Pancreas (tissue), 10 donors: ENCODE measurements at regions not wholly inside any gene's neighbourhood (a gene's known extent, or its start where the extent isn't known, plus 50 kb on each side); places are given as distances from the start of the nearest gene placed in this dataset.
"Not testable (repeated sequence)": the region's sequence is repeated elsewhere in the genome, so short reads cannot be mapped to it uniquely, and the experiment has no call there.

Experiments
- ATAC-seq, 4 donors: fragments of 200-7000 bp; cut with Tn5 transposase; one replicate each; pipeline versions ENCODE4 v1.8.0 to v1.9.1; 2020; ENCODE audit warnings: mild to moderate bottlenecking in 4 of 4, moderate library complexity in 4 of 4
- DNase-seq, 6 donors: peaks; one replicate each; pipeline ENCODE4 v3.0.0-alpha.2; 2020
- FAIRE-seq: peaks from 2 replicates; lab custom pipeline; 2012; peaks lifted over from hg19 to GRCh38; lab: Jason Lieb, UNC
- H3K27ac ChIP-seq, 4 donors: fragments of 200-600 bp; sonication (generic); 1 replicate in 3 of 4; 2 replicates in 1 of 4; pipeline versions ENCODE4 v1.5.0 to v1.8.0; 2020
- H3K27me3 ChIP-seq, 4 donors: fragments of 200-600 bp; one replicate each; pipeline ENCODE4 v1.8.0; 2021
- H3K36me3 ChIP-seq, 3 donors: fragments of 200-600 bp; sonication (generic) in 1 of 3; one replicate each; pipeline versions ENCODE4 v1.5.0 to v1.8.0; 2020 to 2021
- H3K4me1 ChIP-seq, 3 donors: fragments of 200-600 bp; one replicate each; pipeline ENCODE4 v1.8.0; 2021
- H3K4me3 ChIP-seq, 4 donors: fragments of 200-600 bp; sonication (generic) in 2 of 4; one replicate each; pipeline versions ENCODE4 v1.5.0 to v1.8.0; 2020 to 2021
- H3K9me3 ChIP-seq, 4 donors: fragments of 200-600 bp; one replicate each; pipeline ENCODE4 v1.8.0; 2021
- WGBS, 2 donors: extraction: QIAGEN DNeasy Blood & Tissue Kit; methylation state at CpG; one replicate each; pipeline ENCODE4 v1.1.7; 2013; 5-methylcytosine and 5-hydroxymethylcytosine counted together
- intact Hi-C, 3 donors: fragments of 100-400 bp; cut with DNase I; formaldehyde crosslinking; loops; one replicate each; pipeline versions ENCODE4 v1.11.1 to v1.14.2; 2022
- TF ChIP-seq, protein P1 (sequence below), 4 donors: fragments of 200-600 bp; sonication (generic) in 3 of 4; IDR thresholded peaks; one replicate each; pipeline versions ENCODE4 v1.5.0 to v1.8.0; 2021; ENCODE audit warnings: antibody characterized with exemption in 4 of 4
- donor health status: healthy with polysubstance abuse.
- donor health status: DM: no; HTN: no; CAD: no; lungs with moderate emphysema.
- donor health status: DM: no; HTN: no; CAD: no.
- donor health status: control.
- donor health status: control.
- donor health status: Bipolar disorder and iron deficiency.
- donor health status: DM: yes; HTN: yes; CAD: no.
- donor health status: DM: no; HTN: no; CAD: no.
- donor health status: DM: no; HTN: no; CAD: no.
- donor health status: DM: yes; HTN: yes; CAD: no.

DNA sequence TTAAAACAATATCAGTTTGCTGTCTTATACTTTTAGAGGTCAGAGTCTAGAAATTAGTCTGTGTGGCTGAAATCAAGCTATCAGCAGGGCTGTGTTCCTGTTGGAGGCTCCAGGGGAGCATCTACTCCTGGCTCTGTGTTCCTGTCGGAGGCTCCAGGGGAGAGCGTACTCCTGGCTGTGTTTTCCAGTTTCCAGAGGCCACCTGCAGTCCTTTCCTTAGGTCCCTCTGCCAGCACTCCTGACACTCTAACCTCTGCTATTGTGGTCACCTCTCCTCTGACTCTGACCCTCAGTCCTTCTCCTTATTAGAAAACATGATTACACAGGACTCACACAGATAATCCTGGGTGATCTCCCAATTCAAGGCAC is 1140.7 kb upstream of the TMEM132C start:
- Histone ChIP-seq H3K9me3 (no peaks in the 10 kb centered on the region), H3K4me3 (no peak overlapping the region), H3K4me1 (no peaks in the 10 kb centered on the region), H3K36me3 (no peaks in the 10 kb centered on the region), H3K27me3 (no peaks in the 10 kb centered on the region), H3K27ac (no peak overlapping the region)
- TF ChIP-seq, protein P1, sequence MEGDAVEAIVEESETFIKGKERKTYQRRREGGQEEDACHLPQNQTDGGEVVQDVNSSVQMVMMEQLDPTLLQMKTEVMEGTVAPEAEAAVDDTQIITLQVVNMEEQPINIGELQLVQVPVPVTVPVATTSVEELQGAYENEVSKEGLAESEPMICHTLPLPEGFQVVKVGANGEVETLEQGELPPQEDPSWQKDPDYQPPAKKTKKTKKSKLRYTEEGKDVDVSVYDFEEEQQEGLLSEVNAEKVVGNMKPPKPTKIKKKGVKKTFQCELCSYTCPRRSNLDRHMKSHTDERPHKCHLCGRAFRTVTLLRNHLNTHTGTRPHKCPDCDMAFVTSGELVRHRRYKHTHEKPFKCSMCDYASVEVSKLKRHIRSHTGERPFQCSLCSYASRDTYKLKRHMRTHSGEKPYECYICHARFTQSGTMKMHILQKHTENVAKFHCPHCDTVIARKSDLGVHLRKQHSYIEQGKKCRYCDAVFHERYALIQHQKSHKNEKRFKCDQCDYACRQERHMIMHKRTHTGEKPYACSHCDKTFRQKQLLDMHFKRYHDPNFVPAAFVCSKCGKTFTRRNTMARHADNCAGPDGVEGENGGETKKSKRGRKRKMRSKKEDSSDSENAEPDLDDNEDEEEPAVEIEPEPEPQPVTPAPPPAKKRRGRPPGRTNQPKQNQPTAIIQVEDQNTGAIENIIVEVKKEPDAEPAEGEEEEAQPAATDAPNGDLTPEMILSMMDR (IDR thresholded peaks at IDR 0.05) = no peak
- intact Hi-C loops = no loop called here
- WGBS, 2 donors = 83 to 91% methylated on average over 2 of the region's 2 CpGs
- peak in 1 of 4 donors; percentile 32 for ATAC-seq
- no peak for DNase-seq
- no peak for FAIRE-seq

DNA sequence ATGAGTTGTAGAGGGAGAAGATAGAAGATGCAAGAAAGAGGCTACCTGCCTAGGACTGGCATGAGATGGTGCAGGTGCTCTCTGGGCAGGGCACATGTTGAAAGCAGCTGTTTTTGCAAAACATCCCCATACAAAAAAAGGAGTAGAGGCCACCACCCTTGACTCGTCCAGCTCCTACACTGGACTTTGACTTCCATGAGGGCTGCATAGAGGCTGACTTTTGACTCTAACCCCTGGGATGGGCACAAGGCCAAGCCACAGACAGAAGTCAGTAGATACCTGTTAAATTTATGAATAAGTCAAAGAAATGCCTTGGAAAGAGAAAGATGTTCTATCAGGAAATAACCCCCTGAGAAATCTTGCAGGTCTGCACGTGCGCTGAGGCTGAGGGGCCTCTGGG is 1139.1 kb upstream of the TMEM132C start:
- no peak overlapping the region for H3K27ac ChIP-seq
- ATAC-seq (no peak), FAIRE-seq (no peak), DNase-seq (no peak)
- TF ChIP-seq, protein P1 (IDR thresholded peaks at IDR 0.05) = no peak
- no peaks in the 10 kb centered on the region for H3K9me3 ChIP-seq
- intact Hi-C loops = no loop called here
- H3K4me3 ChIP-seq = no peak overlapping the region
- H3K36me3 ChIP-seq = no peaks in the 10 kb centered on the region
- H3K4me1 ChIP-seq = no peaks in the 10 kb centered on the region
- no peaks in the 10 kb centered on the region for H3K27me3 ChIP-seq
- 62 to 70% methylated on average over 3 of the region's 3 CpGs for whole genome bisulfite sequencing, 2 donors

DNA sequence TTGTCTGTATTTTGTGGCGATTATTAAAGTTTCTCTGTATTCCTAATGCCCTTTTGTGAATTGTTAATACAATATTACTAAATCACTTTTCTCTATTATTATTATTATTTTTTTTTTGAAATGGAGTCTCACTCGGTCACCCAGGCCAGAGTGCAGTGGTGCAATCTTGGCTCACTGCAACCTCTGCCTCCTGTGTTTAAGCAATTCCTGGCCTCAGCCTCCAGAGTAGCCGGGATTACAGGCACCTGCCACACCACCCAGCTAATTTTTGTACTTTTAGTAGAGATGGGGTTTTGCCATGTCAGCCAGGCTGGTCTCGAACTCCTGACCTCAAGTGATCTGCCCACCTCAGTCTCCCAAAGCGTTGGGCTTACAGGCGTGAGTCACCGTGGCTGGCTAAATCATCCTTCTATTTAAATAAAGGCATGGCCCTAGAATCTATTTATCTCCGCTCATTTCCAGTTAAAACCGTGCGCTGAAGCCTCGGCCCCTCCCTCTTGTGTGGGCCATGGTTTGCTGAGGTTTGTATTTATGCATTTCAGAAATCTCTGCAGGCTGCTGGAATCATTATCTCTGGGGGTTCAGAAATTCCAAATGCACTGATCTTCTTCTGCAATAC is 1136.4 kb upstream of the TMEM132C start:
- TF ChIP-seq, protein P1 (IDR thresholded peaks at IDR 0.05) = no peak
- intact Hi-C loops = no loop called here
- WGBS, 2 donors = 74 to 83% methylated on average over 11 of the region's 11 CpGs
- FAIRE-seq (no peak), DNase-seq (no peak), ATAC-seq (no peak)
- no peaks in the 10 kb centered on the region for H3K36me3 ChIP-seq
- H3K9me3 ChIP-seq = no peaks in the 10 kb centered on the region
- H3K4me1 ChIP-seq = no peaks in the 10 kb centered on the region
- peaks cover 0 to 4% (median 0%) of the 10 kb centered on the region in 4 donors for H3K27me3 ChIP-seq
- no peak overlapping the region for H3K4me3 ChIP-seq
- no peak overlapping the region for H3K27ac ChIP-seq

DNA sequence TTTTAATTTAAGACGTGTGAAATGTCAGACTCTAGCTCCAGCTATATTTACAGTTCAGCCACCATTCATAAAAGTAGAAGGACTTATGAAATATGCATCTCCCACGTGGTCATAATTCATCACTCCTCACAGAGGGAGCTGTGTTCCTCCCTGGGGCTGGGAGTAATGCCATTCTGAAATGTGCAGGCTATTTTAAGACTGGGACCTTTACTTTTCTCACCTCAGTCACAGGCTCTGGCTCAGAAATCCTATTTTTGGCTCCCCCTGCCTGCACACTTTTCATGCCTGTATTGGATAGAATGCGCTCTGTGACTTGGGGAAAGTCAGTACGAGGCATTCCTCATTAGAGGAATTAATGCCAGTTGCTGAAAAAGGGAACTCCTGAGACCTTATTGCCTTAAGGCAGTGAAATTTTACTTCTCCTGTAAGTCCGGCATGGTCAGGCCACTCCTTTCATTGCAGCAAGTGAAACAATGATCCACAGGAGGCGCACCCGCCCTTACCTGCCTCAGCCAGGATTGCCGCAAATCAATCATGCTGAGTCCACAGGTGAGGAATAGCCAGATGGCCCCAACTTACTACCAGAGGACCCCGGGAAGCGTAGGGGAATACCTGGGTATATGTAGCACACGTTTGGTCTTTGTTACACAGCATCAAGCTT is 1133.2 kb upstream of the TMEM132C start:
- peaks cover 0 to 4% (median 0%) of the 10 kb centered on the region in 4 donors for H3K27me3 ChIP-seq
- no peak overlapping the region for H3K4me3 ChIP-seq
- H3K4me1 ChIP-seq = no peaks in the 10 kb centered on the region
- ATAC-seq (no peak), DNase-seq (no peak), FAIRE-seq (no peak)
- no peaks in the 10 kb centered on the region for H3K36me3 ChIP-seq
- H3K27ac ChIP-seq = no peak overlapping the region
- WGBS, 2 donors = 49 to 55% methylated on average over 11 of the region's 11 CpGs
- H3K9me3 ChIP-seq = no peaks in the 10 kb centered on the region
- intact Hi-C loops = no loop called here
- TF ChIP-seq, protein P1 (IDR thresholded peaks at IDR 0.05) = no peak

DNA sequence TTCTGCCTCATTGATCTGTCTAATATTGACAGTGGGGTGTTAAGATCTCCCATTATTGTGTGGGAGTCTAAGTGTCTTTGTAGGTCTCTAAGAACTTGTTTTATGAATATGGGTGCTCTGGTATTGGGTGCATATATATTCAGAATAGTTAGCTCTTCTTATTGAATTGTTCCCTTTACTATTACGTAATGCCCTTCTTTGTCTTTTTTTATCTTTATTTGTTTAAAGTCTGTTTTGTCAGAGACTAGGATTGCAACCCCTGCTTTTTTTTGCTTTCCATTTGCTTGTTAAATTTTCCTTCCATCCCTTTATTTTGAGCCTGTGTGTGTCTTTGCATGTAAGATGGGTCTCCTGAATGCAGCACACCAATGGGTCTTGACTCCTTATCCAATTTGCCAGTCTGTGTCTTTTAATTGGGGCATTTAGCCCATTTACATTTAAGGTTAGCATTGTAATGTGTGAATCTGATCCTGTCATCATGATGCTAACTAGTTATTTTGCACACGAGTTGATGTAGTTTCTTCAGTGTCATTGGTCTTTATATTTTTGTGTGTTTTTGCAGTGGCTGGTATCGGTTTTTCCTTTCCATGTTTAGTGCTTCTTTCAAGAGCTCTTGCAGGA is 1126.0 kb upstream of the TMEM132C start:
- intact Hi-C loops, FAIRE-seq, DNase-seq, H3K4me1 ChIP-seq, H3K27ac ChIP-seq, H3K9me3 ChIP-seq, ATAC-seq, H3K36me3 ChIP-seq, H3K4me3 ChIP-seq, H3K27me3 ChIP-seq: not testable (repeated sequence)
- 68 to 82% methylated on average over 3 of the region's 3 CpGs for WGBS, 2 donors
